Hematopoietic multipotent progenitor cell treated with erythropoietin and hydrocortisone succinate and interleukin-3 and kit ligand, for 15 days (in vitro differentiated cells): ENCODE measurements at regions not wholly inside any gene's neighbourhood (a gene's known extent, or its start where the extent isn't known, plus 50 kb on each side); places are given as distances from the start of the nearest gene placed in this dataset.
A peak's percentile ranks its signal among the peaks of the same experiment; 100 is the strongest.

Source experiments
- DNase-seq: peaks from one replicate; pipeline ENCODE4 v3.0.0-alpha.2; 2015; ENCODE audit warnings: low spot score

GRCh38 chr1:201708691-201709090 is 120.3 kb upstream of the IPO9 start:
- no peak for DNase-seq

DNA sequence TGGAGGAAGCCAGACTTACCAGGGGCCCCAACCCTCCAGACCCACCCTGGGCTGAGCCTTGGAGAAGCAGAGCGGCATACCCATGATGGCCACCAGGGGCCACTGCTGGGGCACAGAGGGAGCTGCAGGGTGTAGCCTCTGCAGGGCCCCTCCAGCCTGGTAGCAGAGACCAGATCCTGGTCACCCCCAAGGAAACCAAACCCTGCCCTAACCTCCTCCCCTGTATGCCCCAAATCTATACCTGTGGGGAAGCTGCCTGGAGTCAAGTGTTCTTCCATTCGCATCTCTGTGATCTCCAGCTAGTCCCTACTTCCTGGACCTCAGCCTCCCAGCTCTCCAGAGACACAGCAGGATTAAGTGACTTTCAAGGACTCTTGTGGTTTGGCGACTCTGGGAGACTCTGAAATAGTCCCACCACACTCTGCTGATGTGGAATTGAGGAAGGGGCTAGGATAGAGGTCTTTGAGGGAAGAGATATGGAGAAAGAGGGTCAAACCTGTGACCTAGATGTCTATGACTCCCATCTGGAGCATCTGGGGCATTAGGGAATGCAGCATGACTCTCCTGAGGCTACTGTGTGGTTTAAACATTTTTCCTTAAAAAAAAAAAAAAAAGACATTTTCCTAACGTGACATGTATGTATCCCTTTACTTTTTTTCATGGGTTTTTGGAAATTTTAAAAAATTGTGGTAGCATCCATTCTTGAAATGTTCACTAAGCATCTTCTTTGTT is 119.2 kb upstream of the IPO9 start:
- peak; percentile 24 for DNase-seq

DNA sequence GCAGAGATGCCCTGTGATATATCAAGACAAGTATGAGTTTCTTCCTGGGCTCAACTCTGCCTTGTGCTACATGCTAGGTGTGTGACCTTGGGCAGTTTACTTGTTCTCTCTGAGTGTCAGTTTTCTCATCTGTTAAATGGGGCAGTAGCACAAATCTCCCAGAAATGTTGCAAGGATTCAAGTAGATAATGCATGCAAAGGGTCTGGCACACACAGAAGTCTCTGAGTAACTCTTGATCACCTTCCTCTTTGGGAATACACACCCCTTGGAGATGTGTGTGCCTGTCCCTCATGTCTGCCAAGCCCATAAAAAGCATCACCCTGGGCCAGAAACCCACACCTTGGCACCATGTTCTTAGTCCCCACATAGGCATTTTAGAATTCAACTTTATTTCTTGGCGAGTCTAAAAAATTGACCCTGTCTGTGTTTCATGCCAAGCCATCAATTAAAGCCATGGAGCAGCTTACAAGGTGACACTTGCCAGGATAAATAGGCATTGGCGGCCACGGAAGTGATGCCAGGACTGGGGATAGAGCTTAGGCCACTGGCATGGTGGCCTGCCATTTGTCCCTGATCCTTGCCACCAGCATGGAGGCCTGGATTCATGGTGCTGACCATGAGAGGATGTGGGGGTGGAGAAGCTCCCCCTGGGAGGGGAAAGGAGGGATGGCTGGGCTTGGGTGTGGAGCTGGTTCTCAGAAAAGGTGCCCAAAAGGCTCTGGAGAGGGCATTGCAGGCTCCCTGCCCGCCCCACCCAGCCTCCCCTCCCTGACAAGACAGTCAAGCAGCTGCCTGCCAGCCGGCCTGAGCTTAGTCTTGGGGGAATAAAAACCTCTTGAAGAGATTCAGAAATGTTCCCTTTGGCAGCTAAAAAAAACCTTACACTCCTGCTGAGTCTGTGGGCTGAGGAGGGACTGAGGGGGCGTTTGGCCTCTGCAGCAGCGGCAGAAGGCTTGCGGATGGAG is 118.0 kb upstream of the IPO9 start:
- DNase-seq: no peak

DNA sequence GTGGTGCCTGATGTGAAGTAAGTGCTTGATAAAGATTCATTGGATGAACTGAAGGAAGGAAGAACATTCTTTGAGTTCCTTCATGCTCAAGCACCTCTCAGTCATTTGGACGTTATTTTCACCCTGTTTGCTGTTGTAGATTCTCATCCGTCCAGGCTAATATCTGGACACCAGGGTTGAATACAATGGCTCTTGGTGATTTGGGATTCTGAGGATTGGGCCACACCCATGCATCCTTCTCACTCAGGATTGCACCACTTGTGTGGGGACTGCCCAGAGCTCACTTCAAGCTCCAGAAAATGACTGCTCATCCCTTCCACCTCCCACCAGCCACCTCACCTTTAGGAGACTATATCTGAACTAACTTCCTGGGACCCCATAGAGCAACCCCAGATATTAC is 117.1 kb upstream of the IPO9 start:
- no peak for DNase-seq

DNA sequence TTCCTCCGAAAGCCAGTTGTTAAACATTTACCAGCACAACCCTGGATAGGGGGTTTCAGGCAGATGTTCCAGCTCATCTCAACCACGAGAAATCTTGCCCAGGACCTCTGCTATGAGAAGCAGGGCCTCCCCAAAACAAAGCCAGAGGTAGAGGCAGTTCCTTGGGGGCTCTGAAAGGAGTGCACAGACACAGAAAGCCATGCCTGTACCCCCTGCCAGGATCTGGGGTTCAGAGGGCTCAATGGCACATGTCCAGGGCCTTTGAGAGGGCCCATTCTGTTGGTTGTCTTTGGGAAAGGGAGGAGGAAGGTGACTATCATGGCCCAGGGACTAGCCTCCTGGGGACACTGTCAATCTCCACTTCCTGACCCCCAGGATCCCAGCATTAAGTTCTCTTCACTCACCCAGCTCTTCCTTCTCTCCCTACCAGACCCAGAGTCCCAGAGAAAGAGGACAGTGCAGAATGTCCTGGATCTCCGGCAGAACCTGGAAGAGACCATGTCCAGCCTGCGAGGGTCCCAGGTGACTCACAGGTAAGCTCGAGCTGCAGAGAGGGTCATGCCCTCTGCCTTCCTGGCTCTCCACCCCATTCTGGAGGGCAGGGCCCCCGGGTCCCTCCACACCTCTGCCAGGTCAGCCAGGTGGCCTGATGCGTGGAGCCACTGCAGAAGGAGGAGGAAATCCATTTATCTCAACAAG is 116.4 kb upstream of the IPO9 start:
- DNase-seq: no peak

GRCh38 chr1:201713086-201713810 is 115.7 kb upstream of the IPO9 start:
- no peak for DNase-seq

DNA sequence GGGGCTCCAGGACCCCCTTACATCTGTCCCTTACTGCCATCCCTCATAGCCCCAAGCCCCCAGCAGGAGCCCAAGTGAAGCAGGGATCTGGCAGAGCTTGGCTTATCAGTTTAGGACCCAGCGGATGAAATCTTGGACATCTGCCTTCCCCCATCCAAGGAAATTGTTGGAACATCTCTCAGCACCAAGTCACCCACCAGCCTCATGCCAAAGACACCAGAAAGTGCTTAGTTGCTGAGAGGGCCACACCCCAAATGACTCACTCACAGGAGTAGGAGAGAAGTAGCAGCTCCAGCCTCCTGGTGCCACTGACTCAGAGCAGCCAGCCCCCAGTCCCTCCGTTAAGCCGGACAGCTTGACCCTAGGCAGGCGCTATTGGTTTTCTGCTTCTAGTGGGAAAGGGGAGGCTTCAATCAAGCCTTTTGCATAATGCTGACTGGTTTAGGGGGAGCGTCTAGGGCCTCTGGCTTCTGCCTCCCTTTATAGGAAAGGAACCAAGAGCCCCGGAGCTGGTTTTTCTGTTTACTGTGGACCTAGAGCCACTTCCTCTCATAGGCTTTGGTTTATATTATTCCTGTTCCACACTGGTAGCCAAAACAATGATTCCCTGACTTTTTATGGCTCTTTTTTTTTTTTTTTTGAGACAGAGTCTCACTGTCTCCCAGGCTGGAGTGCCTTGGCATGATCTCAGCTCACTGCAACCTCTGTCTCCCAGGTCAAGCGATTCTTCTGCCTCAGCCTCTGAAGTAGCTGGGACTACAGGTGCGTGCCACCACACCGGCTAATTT is 114.2 kb upstream of the IPO9 start:
- DNase-seq: no peak

- DNase-seq: no peak
Measured at GRCh38 chr1:201715351-201715750, 113.6 kb upstream of the IPO9 start.

GRCh38 chr1:201715801-201716741 is 112.9 kb upstream of the IPO9 start:
- DNase-seq: no peak

DNA sequence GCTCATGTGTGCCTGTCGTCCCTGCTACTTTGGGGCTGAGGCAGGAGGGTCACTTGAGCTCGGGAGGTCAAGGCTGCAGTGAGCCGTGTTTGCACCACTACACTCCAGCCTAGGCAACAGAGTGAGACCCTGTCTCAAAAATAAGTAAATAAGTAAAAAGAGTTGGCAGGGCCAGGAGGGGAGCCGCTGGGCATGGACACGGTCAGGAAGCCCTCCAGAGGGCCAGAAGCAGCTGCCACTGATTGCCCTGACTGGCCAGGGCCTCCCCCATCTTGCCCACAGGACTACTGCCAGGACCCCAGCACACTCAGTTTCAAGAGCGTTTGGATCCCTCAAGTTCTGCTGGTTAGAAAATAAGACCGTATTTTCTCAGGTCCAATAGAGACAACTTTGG is 112.2 kb upstream of the IPO9 start:
- no peak for DNase-seq

DNA sequence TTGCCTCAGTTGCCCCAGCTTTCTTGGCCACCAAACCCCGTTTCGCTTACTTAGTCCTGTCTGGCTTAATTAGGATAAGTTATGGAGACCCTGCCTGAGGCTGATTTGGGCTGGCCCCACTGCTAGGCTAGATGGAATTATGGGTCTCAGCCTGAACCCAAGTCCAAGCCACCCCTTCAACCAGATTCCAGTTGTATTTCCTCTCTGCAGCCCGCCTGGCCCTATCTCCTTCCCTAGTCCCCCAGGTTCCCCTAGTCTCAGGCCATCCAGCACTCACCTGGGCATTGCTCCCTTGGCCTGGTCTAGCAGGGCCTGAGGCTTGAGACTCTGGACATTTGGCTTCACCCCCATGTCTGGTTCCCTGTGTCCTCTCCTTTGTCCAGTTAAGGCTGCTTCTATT is 111.7 kb upstream of the IPO9 start:
- DNase-seq: no peak

DNA sequence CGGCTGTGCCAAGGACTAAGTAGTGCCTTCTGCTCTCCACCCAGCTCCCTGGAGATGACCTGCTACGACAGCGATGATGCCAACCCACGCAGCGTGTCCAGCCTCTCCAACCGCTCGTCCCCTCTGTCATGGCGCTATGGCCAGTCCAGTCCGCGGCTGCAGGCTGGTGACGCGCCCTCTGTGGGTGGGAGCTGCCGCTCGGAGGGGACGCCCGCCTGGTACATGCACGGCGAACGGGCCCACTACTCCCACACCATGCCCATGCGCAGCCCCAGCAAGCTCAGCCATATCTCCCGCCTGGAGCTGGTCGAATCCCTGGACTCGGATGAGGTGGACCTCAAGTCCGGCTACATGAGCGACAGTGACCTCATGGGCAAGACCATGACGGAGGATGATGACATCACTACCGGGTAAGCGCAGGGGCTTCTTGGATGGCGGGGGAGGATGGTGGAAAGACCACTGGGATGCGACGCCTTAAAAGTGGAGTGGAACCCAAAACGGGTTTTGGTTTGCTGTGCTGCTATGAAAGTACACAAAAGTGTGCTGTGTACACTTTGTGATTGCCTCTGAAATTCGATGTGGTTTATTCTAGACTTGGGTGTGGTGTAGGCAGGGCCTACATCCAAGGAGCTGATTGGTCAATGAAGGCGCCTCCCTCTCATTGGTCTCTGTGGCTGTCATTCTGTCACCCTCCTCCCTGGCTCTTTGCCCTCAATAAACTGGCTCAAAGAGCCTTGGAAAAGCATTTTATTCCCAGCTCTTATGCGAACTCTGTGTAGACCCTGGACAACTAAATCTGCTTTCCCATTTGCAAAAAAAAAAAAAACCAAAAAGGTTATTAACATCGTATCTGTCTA is 110.4 kb upstream of the IPO9 start:
- no peak for DNase-seq

DNA sequence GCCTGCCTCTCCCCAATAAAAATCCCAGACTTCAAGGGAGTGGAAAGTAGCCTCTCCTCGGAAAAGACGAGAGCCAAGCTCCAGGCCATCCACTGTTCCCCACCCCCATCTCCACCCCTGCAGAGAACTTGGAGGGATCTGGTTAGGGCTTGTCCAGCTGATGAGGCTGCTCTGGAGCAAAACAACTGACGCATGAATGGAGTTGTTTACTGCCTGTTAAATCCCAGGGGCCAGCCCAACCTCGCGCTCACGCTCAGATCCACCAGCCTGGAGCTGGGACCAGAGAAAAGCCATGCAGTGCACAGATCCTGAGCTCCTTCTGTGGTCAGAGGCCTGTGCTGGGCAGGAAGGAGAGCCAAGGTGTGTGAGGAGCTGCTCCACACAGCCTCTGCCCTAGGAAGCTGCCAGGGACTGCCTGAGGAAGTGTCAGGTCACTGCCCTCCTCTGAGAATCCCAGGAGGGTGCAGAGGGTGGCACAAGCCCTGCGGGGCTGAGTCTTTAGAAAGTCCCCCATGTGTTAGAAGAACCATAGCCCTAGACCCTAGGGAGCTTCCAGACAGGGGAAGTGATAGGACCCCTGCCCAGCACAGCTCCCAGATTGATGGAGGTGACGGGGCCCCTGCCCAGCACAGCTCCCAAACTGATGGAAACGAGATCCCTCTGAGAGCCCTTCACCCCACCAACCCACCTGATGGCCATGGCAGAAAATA is 109.0 kb upstream of the IPO9 start:
- no peak for DNase-seq

GRCh38 chr1:201720522-201720844 is 108.5 kb upstream of the IPO9 start:
- DNase-seq: no peak

- no peak for DNase-seq
Measured at GRCh38 chr1:201721082-201722049, 107.6 kb upstream of the IPO9 start.

- no peak for DNase-seq
Measured at GRCh38 chr1:201724039-201724765, 104.8 kb upstream of the IPO9 start.

- no peak for DNase-seq
Measured at GRCh38 chr1:201724766-201725118, 104.2 kb upstream of the IPO9 start.
